Transverse colon (tissue), 4 donors: ENCODE measurements at regions not wholly inside any gene's neighbourhood (a gene's known extent, or its start where the extent isn't known, plus 50 kb on each side); places are given as distances from the start of the nearest gene placed in this dataset.
"Not testable (repeated sequence)": the region's sequence is repeated elsewhere in the genome, so short reads cannot be mapped to it uniquely, and the experiment has no call there.

Experiments used
- POLR2AphosphoS5 ChIP-seq, 3 donors: sonication (generic); formaldehyde crosslinking; IDR thresholded peaks; one replicate each; pipeline ENCODE4 v1.6.1; 2016; ENCODE audit warnings: antibody characterized with exemption in 3 of 3
- TF ChIP-seq, protein P1 (sequence below), 5 experiments: fragments of 200-600 bp in 3 of 5; fragments of 450-650 bp in 2 of 5; sonication (generic) in 3 of 5; IDR thresholded peaks; 1 replicate in 2 of 5; 2 replicates in 3 of 5; pipeline ENCODE4 v1.5.1; 2016 to 2017; ENCODE audit warnings: antibody characterized with exemption in 5 of 5, inconsistent platforms in 3 of 5, mild to moderate bottlenecking in 2 of 5, moderate library complexity in 1 of 5

DNA sequence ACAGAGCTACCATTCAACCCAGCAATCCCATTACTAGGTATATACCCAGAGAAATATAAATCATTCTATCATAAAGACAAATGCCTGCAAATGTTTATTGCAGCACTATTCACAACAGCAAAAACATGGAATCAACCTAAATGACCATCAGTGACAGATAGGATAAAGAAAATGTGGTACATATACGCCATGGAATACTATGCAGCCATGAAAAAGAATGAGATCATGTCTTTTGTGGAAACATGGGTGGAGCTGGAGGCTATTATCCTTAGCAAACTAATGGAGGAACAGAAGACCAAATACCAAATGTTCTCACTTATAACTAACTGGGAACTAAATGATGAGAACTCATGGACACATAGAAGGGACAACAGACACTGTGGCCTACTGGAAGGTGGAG is 318.9 kb downstream of the ZIC3 start:
- TF ChIP-seq, protein P1, sequence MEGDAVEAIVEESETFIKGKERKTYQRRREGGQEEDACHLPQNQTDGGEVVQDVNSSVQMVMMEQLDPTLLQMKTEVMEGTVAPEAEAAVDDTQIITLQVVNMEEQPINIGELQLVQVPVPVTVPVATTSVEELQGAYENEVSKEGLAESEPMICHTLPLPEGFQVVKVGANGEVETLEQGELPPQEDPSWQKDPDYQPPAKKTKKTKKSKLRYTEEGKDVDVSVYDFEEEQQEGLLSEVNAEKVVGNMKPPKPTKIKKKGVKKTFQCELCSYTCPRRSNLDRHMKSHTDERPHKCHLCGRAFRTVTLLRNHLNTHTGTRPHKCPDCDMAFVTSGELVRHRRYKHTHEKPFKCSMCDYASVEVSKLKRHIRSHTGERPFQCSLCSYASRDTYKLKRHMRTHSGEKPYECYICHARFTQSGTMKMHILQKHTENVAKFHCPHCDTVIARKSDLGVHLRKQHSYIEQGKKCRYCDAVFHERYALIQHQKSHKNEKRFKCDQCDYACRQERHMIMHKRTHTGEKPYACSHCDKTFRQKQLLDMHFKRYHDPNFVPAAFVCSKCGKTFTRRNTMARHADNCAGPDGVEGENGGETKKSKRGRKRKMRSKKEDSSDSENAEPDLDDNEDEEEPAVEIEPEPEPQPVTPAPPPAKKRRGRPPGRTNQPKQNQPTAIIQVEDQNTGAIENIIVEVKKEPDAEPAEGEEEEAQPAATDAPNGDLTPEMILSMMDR (IDR thresholded peaks at IDR 0.05) = not testable (repeated sequence)
- not testable (repeated sequence) for TF ChIP-seq POLR2AphosphoS5 (IDR thresholded peaks at IDR 0.05)
